IPS-NIHi7 (cell line): ENCODE measurements at regions not wholly inside any gene's neighbourhood (a gene's known extent, or its start where the extent isn't known, plus 50 kb on each side); places are given as distances from the start of the nearest gene placed in this dataset.
"Not testable (repeated sequence)": the region's sequence is repeated elsewhere in the genome, so short reads cannot be mapped to it uniquely, and the experiment has no call there.

Source experiments
- DNase-seq: peaks from one replicate; pipeline ENCODE4 v3.0.0; 2012; ENCODE audit warnings: mixed read lengths; ENCODE audit errors: extremely low spot score

- DNase-seq = no peak
These were observed 70.0 kb downstream of the MZT1 start for GRCh38 chr13:72657379-72657778.

GRCh38 chr13:72656357-72656756, 71.1 kb downstream of the MZT1 start:
- no peak for DNase-seq

GRCh38 chr13:72653506-72653905, 73.9 kb downstream of the MZT1 start:
- DNase-seq = no peak

GRCh38 chr13:72652681-72653080, 74.7 kb downstream of the MZT1 start:
- no peak for DNase-seq

GRCh38 chr13:72651144-72651543, 76.3 kb downstream of the MZT1 start:
- peak; percentile 31 for DNase-seq

- no peak for DNase-seq
These were observed 77.3 kb downstream of the MZT1 start for GRCh38 chr13:72650051-72650700.

GRCh38 chr13:72648513-72649065, 78.8 kb downstream of the MZT1 start:
- DNase-seq = peak; percentile 53

- no peak for DNase-seq
These were observed 80.0 kb downstream of the MZT1 start for GRCh38 chr13:72647422-72647821.

- DNase-seq = no peak
These were observed 81.9 kb downstream of the MZT1 start for GRCh38 chr13:72645521-72645920.

GRCh38 chr13:72643311-72643989, 84.0 kb downstream of the MZT1 start:
- DNase-seq = no peak

GRCh38 chr13:72639377-72639776, 88.1 kb downstream of the MZT1 start:
- no peak for DNase-seq

GRCh38 chr13:72638059-72638815, 89.2 kb downstream of the MZT1 start:
- DNase-seq = peak; percentile 31

GRCh38 chr13:72637561-72637960, 89.9 kb downstream of the MZT1 start:
- no peak for DNase-seq

GRCh38 chr13:72634859-72635258, 92.6 kb downstream of the MZT1 start:
- no peak for DNase-seq

- no peak for DNase-seq
These were observed 104.9 kb downstream of the MZT1 start for GRCh38 chr13:72622546-72622945.

- no peak for DNase-seq
These were observed 106.6 kb downstream of the MZT1 start for GRCh38 chr13:72620874-72621273.

GRCh38 chr13:72617951-72618350, 109.5 kb downstream of the MZT1 start:
- DNase-seq = no peak

- DNase-seq = no peak
These were observed 110.2 kb downstream of the MZT1 start for GRCh38 chr13:72617186-72617585.

GRCh38 chr13:72610251-72610891, 117.1 kb downstream of the MZT1 start:
- not testable (repeated sequence) for DNase-seq

- DNase-seq = no peak
These were observed 128.2 kb downstream of the MZT1 start for GRCh38 chr13:72599178-72599743.

- DNase-seq = no peak
These were observed 137.2 kb downstream of the MZT1 start for GRCh38 chr13:72590091-72590740.
